Psoas muscle (tissue), 7 donors: ENCODE measurements at regions not wholly inside any gene's neighbourhood (a gene's known extent, or its start where the extent isn't known, plus 50 kb on each side); places are given as distances from the start of the nearest gene placed in this dataset.
A peak's percentile ranks its signal among the peaks of the same experiment; 100 is the strongest.
"Not testable (repeated sequence)": the region's sequence is repeated elsewhere in the genome, so short reads cannot be mapped to it uniquely, and the experiment has no call there.

Experiments used
- ATAC-seq, 4 donors: fragments of 200-7000 bp; cut with Tn5 transposase; one replicate each; pipeline ENCODE4 v1.9.1; 2020; ENCODE audit warnings: moderate library complexity in 3 of 4, mild to moderate bottlenecking in 2 of 4
- DNase-seq, 2 donors: peaks; one replicate each; pipeline ENCODE4 v3.0.0-alpha.2; 2020
- H3K27ac ChIP-seq: fragments of 200-600 bp; one replicate; pipeline ENCODE4 v1.8.0; 2022
- H3K27me3 ChIP-seq, 3 donors: fragments of 200-600 bp in 1 of 3; one replicate each; pipeline versions ENCODE4 v1.6.1 to v1.8.0; 2013 to 2022; ENCODE audit warnings: low read length in 2 of 3, mild to moderate bottlenecking in 2 of 3, moderate library complexity in 1 of 3; ENCODE audit not compliant: insufficient read depth in 3 of 3
- H3K36me3 ChIP-seq, 2 donors: fragments of 200-600 bp in 1 of 2; one replicate each; pipeline versions ENCODE4 v1.6.1 to v1.8.0; 2013 to 2022; ENCODE audit warnings: low read depth in 1 of 2, mild to moderate bottlenecking in 1 of 2, moderate library complexity in 1 of 2; ENCODE audit not compliant: insufficient read depth in 1 of 2
- H3K4me1 ChIP-seq: fragments of 200-600 bp; one replicate; pipeline ENCODE4 v1.8.0; 2022
- H3K4me3 ChIP-seq: fragments of 200-600 bp; one replicate; pipeline ENCODE4 v1.8.0; 2022; ENCODE audit warnings: mild to moderate bottlenecking
- H3K9me3 ChIP-seq: fragments of 200-600 bp; one replicate; pipeline ENCODE4 v1.8.0; 2022
- CTCF ChIP-seq: fragments of 200-600 bp; IDR thresholded peaks from one replicate; pipeline ENCODE4 v1.8.0; 2022; ENCODE audit warnings: antibody characterized with exemption
- WGBS, 3 donors: extraction: QIAGEN DNeasy Blood & Tissue Kit; methylation state at CpG; one replicate each; pipeline versions ENCODE4 v1.1.6 to v1.1.7; 2013; 5-methylcytosine and 5-hydroxymethylcytosine counted together
- intact Hi-C, 2 donors: fragments of 100-400 bp; cut with DNase I; formaldehyde crosslinking; loops; one replicate each; pipeline versions ENCODE4 v1.11.0 to v1.14.2; 2022
- donor health status: healthy with polysubstance abuse.
- donor health status: DM: no; HTN: no; CAD: no; lungs with moderate emphysema.
- donor health status: Bipolar disorder and iron deficiency.
- donor health status: healthy.
- donor health status: DM: yes; HTN: yes; CAD: no.
- donor health status: DM: no; HTN: no; CAD: no.
- donor health status: DM: yes; HTN: yes; CAD: no.

GRCh38 chr3:20739814-20740213, 553.8 kb upstream of the SGO1 start:
- peak; percentile 32 for TF ChIP-seq CTCF
- intact Hi-C loops, result loop anchor here in 1 of 2 donors (10.0 kb wide), 1 partner anchor 225 kb away; no protein-coding TSS in a partner anchor
- peak in 2 of 4 donors; percentile 39 to 64 for ATAC-seq

GRCh38 chr3:20736287-20736852, 550.4 kb upstream of the SGO1 start:
- no peaks in the 10 kb centered on the region for H3K36me3 ChIP-seq
- H3K4me1 ChIP-seq, result no peaks in the 10 kb centered on the region
- H3K4me3 ChIP-seq, result no peak overlapping the region
- intact Hi-C loops, result loop anchor here in 1 of 2 donors (2.0 kb wide), 1 partner anchor 226 kb away; no protein-coding TSS in a partner anchor
- no peaks in the 10 kb centered on the region for H3K9me3 ChIP-seq
- DNase-seq (no peak), ATAC-seq (no peak)
- no peak for TF ChIP-seq CTCF
- 76 to 91% (median 84%) methylated on average over 5 of the region's 5 CpGs for WGBS, 3 donors
- H3K27me3 ChIP-seq, result no peaks in the 10 kb centered on the region
- no peak overlapping the region for H3K27ac ChIP-seq

More at GRCh38 chr3:20739814-20740213, 553.8 kb upstream of the SGO1 start:
- Histone ChIP-seq H3K4me3 (no peak overlapping the region), H3K9me3 (no peaks in the 10 kb centered on the region), H3K27me3 (no peaks in the 10 kb centered on the region), H3K36me3 (no peaks in the 10 kb centered on the region), H3K27ac (no peak overlapping the region), H3K4me1 (no peaks in the 10 kb centered on the region)
- no peak for DNase-seq

GRCh38 chr3:20729185-20729584, 543.2 kb upstream of the SGO1 start:
- Histone ChIP-seq H3K4me1 (no peaks in the 10 kb centered on the region), H3K36me3 (no peaks in the 10 kb centered on the region), H3K27me3 (no peaks in the 10 kb centered on the region), H3K27ac (no peak overlapping the region), H3K4me3 (no peak overlapping the region), H3K9me3 (no peaks in the 10 kb centered on the region)
- TF ChIP-seq CTCF, result no peak
- intact Hi-C loops, result no loop called here
- DNase-seq, result no peak
- WGBS, 3 donors, result 85 to 91% (median 86%) methylated on average over 1 of the region's 1 CpG
- no peak for ATAC-seq

GRCh38 chr3:20726786-20727185, 540.8 kb upstream of the SGO1 start:
- TF ChIP-seq CTCF, result no peak
- intact Hi-C loops, result no loop called here
- no peak for DNase-seq
- ATAC-seq, result no peak
- no peak overlapping the region for H3K4me3 ChIP-seq
- H3K27ac ChIP-seq, result no peak overlapping the region
- no peaks in the 10 kb centered on the region for H3K36me3 ChIP-seq
- 72 to 75% (median 73%) methylated on average over 2 of the region's 2 CpGs for WGBS, 3 donors
- no peaks in the 10 kb centered on the region for H3K27me3 ChIP-seq
- no peaks in the 10 kb centered on the region for H3K9me3 ChIP-seq
- H3K4me1 ChIP-seq, result no peaks in the 10 kb centered on the region

GRCh38 chr3:20724241-20724640, 538.2 kb upstream of the SGO1 start:
- DNase-seq, result no peak
- Histone ChIP-seq H3K27me3 (no peaks in the 10 kb centered on the region), H3K4me3 (no peak overlapping the region), H3K27ac (no peak overlapping the region), H3K4me1 (no peaks in the 10 kb centered on the region), H3K9me3 (no peaks in the 10 kb centered on the region), H3K36me3 (no peaks in the 10 kb centered on the region)
- TF ChIP-seq CTCF, result no peak
- no peak for ATAC-seq
- 84 to 90% (median 85%) methylated on average over 1 of the region's 1 CpG for WGBS, 3 donors
- intact Hi-C loops, result no loop called here

GRCh38 chr3:20716425-20716824, 530.4 kb upstream of the SGO1 start:
- H3K9me3 ChIP-seq, H3K36me3 ChIP-seq, H3K4me3 ChIP-seq, H3K4me1 ChIP-seq, ATAC-seq, intact Hi-C loops, H3K27ac ChIP-seq, H3K27me3 ChIP-seq, DNase-seq: not testable (repeated sequence)
- 97 to 100% (median 98%) methylated on average over 2 of the region's 2 CpGs for WGBS, 3 donors
